GM12891 (cell line): ENCODE measurements at regions not wholly inside any gene's neighbourhood (a gene's known extent, or its start where the extent isn't known, plus 50 kb on each side); places are given as distances from the start of the nearest gene placed in this dataset.

Source experiments
- POLR2A ChIP-seq: IDR thresholded peaks from 2 replicates; pipeline ENCODE4 v1.6.1; 2011; ENCODE audit warnings: low read depth, low read length, control low read depth
- POLR2AphosphoS5 ChIP-seq: IDR thresholded peaks from 2 replicates; pipeline ENCODE4 v1.6.1; 2011; ENCODE audit warnings: low read depth, low read length, control low read depth

DNA sequence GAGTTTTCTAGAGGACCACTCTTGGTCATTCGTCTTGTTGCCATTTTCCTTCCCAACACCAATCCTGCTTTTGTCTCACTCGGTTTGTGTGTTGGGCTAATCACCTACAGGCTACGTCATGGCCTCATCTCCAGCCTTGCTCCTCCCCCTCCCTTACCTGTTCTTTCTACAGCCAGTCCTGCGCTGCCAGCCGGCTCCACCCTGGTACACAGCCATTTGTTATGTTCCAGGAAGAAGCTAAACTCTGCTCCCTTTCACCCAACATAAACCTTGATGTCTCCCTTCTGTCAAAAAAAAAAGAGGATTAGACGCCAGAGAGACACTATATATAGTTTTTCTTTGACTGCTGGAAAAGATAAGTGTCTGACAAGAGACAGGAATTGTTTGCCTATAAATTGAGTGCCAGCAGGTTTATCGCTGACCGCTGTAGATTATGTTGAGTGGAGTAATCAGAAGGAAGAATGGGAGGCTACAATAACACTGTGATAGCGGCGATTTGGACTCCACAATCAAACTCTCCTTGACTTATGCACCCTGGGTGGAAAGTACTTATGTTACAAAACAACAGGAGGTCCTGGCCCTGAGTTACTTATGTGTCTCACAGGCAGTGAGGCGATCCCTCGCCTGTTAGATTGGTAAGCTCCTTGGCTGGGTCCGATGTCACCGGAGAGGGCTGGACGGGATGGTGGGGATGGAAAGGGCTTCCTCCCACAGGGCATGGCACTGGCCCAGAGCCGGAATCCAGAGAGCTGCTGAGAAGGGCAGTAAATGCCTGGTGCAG is 171.3 kb upstream of the BMPER start:
- TF ChIP-seq POLR2A (no peak), POLR2AphosphoS5 (no peak)
